HG02798 (cell line): ENCODE measurements at regions not wholly inside any gene's neighbourhood (a gene's known extent, or its start where the extent isn't known, plus 50 kb on each side); places are given as distances from the start of the nearest gene placed in this dataset.
A peak's percentile ranks its signal among the peaks of the same experiment; 100 is the strongest.

ENCODE experiments used
- ATAC-seq: cut with Tn5 transposase; IDR thresholded peaks from one replicate; pipeline ENCODE4 v1.9.1; 2021; ENCODE audit warnings: mild to moderate bottlenecking; ENCODE audit not compliant: unreplicated experiment, poor library complexity

GRCh38 chr6:134478764-134479399, 161.0 kb upstream of the SGK1 start:
- ATAC-seq: no peak

GRCh38 chr6:134477991-134478635, 160.2 kb upstream of the SGK1 start:
- ATAC-seq: no peak

GRCh38 chr6:134474955-134475354, 157.0 kb upstream of the SGK1 start:
- ATAC-seq: no peak

GRCh38 chr6:134472661-134473060, 154.7 kb upstream of the SGK1 start:
- ATAC-seq: no peak

DNA sequence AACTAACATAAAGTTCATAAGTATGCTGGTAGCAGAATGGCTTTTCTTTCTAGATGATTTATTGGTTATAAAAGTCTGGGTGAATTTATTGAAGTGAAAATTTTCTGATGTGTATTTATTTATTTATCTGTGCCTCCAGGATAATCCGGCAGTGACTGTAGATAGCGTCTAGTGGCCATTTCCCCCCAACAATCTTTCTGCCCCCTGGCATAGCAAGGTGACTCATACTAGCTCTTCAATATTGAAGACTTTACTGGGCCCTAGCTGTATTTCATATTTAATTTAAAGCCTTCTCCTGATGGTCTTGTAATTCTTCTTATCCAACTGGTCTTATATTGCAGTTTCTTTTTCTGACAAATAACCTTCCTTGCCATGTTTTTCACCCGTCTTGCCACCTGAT, 154.1 kb upstream of the SGK1 start:
- no peak for ATAC-seq

DNA sequence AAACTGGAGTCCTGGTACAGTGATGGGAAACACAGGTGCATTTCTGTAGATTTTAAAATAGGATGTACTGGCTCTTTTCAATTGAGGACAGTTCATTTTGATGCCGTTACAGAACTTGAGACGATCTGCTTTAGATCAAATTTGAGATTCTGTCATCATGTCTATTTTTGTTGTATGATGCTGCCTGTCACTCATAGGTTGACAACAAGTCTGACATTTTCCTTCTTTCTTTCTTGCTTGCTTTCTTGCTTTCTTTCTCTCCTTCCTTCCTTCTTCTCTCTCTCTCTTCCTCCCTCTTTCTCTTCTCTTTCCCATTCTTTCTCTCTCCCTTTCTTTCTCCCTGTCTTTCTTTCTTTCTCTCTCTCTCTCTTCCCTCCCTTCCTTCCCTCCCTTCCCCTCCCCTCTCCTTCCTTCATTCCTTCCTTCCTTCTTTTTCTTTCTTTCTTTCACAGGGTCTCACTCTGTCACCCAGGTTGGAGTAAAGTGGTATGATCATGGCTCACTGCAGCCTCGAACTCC, 152.6 kb upstream of the SGK1 start:
- ATAC-seq: no peak

GRCh38 chr6:134469702-134470456, 152.0 kb upstream of the SGK1 start:
- ATAC-seq: no peak

GRCh38 chr6:134468633-134469032, 150.7 kb upstream of the SGK1 start:
- ATAC-seq: no peak

DNA sequence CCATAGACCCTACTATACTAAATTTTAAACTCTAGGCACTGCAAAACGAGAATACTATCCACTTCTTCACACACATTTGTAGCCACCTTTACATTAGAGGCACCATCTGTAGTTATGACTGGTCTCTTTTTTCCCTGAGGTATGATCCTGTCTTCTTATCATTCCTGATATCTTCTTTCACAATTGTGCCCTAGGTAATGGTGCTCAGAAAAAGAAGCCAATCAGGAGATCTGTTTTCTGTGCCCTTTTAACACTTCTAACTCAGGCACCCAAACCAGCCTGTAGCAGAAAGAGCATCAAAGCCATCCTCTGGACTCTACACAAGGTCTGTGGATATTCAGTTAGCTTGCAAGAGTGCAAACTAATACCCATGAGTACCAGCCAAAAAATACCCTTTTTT, 149.7 kb upstream of the SGK1 start:
- no peak for ATAC-seq

GRCh38 chr6:134466771-134467525, 149.0 kb upstream of the SGK1 start:
- no peak for ATAC-seq

DNA sequence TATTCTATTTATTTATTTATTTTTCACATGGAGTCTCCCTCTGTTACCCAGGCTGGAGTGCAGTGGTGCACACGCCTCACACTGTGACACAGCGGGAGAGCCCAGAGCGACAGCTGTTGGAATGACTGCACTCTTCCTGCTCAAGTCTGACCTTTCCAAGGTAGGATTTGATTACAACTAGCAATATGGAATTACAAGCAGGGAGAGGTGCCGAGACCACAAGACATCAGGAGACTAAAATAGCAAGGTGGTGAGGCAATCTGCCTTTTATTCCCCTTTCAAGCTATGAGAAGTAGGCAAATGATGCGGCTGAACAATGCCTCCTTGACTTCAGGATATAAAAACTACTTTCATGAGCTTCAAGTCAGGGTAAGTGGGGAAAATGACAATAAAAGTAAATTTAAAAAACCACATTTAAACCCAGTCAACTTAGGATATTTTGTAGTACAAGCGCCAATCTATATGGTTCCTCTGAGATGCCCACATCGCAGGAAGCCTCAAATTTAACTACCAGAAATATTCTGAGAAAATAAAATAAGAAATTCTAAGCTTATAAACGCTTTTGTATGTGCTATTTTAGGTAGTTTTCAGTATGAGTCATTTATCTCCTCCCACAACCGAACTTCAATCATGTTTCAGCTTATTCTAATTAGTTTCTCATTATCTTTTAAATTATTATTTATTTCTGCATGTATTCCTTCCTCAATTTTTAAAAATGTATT, 146.9 kb upstream of the SGK1 start:
- peak; percentile 57 for ATAC-seq

DNA sequence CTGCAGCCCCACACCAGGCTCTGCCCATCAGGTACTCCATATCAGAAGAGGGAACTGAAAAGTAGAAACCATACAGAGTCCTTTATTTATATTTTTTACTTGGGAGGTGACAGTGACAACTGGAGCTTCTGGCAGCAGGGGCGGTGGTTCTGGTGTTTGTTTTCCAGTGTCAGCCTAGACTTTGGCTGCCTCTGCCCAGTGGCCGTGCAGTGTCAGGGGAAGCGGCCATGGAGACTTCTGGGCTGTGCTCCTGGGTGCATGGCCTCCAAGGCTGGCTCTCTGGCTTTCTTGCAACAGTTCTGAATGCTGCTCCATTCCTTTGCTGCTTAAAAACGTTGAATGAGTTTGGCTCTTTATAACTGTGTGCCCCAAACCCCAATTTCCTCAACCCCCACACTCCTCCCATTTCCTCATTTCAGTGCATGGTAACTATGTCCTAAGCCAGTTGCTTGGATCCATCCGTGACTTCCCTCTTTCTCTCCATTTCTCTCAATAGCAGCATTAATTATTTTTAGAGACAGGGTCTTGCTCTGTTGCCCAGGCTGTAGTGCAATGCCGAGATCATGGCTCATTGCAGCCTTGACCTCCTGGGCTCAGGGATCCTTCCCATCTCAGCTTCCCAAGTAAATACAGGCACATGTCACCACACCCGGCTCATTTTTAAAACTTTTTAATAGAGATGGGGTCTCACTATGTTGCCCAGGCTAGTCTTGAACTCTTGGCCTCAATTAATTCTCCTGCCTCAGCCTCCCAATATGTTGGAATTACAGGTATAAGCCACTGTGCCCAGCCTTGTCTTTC, 141.1 kb upstream of the SGK1 start:
- no peak for ATAC-seq

GRCh38 chr6:134457941-134458340, 140.0 kb upstream of the SGK1 start:
- ATAC-seq: no peak

DNA sequence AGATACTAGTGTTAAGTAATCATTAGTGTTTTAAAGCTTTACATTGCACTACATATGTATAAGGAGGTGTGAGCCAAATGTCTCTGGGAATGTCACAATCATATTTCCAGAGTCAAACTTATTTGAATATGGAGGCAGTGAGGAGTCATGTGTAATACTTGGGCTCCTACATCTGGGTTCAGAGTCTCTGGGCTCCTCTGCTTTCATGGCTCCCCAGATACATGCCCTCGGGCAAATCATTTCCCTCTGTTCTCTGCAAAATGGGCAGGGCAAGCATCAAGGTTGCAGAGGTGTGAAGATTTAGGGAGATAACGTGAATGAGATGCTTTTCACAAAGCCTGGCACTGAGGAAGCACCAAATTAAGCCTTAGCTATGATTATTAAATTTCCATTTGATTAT, 138.3 kb upstream of the SGK1 start:
- ATAC-seq: no peak

DNA sequence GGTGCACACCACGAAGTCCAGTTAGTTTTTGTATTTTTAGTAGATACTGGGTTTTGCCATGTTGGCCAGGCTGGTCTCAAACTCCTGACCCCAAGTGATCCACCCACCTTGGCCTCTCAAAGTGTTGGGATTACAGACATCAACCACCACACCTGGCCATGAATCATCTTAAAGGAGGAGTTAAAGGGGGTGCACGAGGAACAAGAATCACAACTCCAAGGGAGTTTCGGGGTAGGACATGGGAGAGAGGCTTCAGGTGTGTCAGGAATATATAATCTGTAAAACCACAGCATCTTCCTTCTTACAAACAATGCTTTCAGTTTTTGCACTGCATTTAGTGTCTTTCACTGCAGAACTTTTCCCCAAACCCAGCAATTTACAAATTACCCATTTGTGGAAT, 137.4 kb upstream of the SGK1 start:
- no peak for ATAC-seq

GRCh38 chr6:134454794-134455193, 136.9 kb upstream of the SGK1 start:
- ATAC-seq: no peak

GRCh38 chr6:134453792-134454510, 136.0 kb upstream of the SGK1 start:
- ATAC-seq: no peak

DNA sequence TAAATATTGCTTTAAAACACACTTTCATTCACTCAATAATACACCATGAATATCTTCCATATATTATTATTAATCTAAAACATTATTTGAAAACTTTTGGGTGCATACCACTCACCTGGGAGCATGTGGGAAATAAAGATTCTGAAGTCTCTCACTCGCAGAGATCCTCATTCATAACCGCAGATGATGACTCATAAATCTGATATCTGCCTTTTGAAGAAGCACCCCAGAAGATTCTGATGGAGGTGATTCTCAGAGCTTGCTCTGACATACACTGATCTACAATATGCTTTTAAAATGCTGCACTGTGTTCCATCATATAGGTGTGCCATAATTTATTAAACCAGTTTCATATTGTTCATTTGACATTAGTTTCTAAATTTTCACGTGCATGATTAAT, 135.0 kb upstream of the SGK1 start:
- ATAC-seq: no peak

DNA sequence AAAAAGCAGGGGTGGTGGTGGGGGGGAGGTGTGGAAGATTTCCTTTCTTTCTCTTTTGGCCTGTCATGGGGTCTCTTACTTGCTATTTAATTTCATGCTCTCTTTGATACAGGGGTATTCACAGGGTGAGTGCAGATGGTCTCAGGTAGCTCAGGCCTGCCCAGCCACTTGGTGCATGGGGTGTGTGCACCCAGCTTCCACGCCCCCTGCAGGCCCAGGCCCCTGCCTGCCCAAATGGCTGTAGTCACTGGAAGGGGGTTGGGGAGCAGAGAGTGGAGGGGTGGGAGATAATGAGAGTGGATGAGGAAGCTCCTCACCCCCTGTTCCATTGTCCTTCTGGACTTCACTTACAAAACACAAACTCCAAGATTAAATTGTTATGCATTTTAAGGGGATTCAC, 133.6 kb upstream of the SGK1 start:
- ATAC-seq: no peak
